Heart left ventricle (tissue), 13 donors: ENCODE measurements at regions not wholly inside any gene's neighbourhood (a gene's known extent, or its start where the extent isn't known, plus 50 kb on each side); places are given as distances from the start of the nearest gene placed in this dataset.

Experiments used
- CTCF ChIP-seq, 12 donors: fragments of 200-600 bp; sonication (generic) in 4 of 12; IDR thresholded peaks; one replicate each; pipeline versions ENCODE4 v1.5.0 to v1.8.0; 2018 to 2022; ENCODE audit warnings: antibody characterized with exemption in 12 of 12, mild to moderate bottlenecking in 5 of 12
- POLR2A ChIP-seq, 2 donors: fragments of 450-650 bp; IDR thresholded peaks; one replicate each; pipeline ENCODE4 v1.6.1; 2017; ENCODE audit warnings: antibody characterized with exemption in 2 of 2, mild to moderate bottlenecking in 2 of 2, moderate library complexity in 2 of 2
- donor health status: ischemic (EF 13 %, LVEDD 7.1; RV severe dilation, severe dysfunction).
- donor health status: DM: no; HTN: yes; CAD: no.
- donor health status: DM: no; HTN: no; CAD: no.
- donor health status: ischemic (EF 25% LVEDD 6.9; RV normal size, moderate dysfunction).
- donor health status: ischemic (EF 25% LVEDD 5.7; RV mildly dilated, moderate dysfunction).
- donor health status: ischemic (EF 35%, LVEDD 5.7; RV mildly dilated, moderate dysfunction).
- donor health status: nonischemic (EF 11% LVEDD 7.7; RV severe dilation, severe dysfunction).
- donor health status: DM: yes; HTN: yes; CAD: no.
- donor health status: PGD.
- donor health status: ischemic (EF 29% LVEDD 5.4; RV normal size, mild dysfunction).
- donor health status: nonischemic (EF 23%, LVEDD 6.1; RV moderate dilation, normal function).

GRCh38 chr16:66103211-66103610 is 263.3 kb upstream of the CDH5 start:
- no peak for TF ChIP-seq POLR2A (IDR thresholded peaks at IDR 0.05)
- TF ChIP-seq CTCF (IDR thresholded peaks at IDR 0.05) = no peak
